Thymus (tissue), 11 donors: ENCODE measurements at regions not wholly inside any gene's neighbourhood (a gene's known extent, or its start where the extent isn't known, plus 50 kb on each side); places are given as distances from the start of the nearest gene placed in this dataset.

Experiments
- DNase-seq, 9 donors: peaks; one replicate each; pipeline ENCODE4 v3.0.0-alpha.2; 2013; ENCODE audit warnings: low spot score in 9 of 9, low read depth in 6 of 9, missing footprints in 1 of 9
- H3K27ac ChIP-seq, 2 donors: one replicate each; pipeline ENCODE4 v1.5.1; 2013; ENCODE audit warnings: control low read depth in 1 of 2, low read depth in 1 of 2, low read length in 1 of 2, mild to moderate bottlenecking in 1 of 2, moderate library complexity in 1 of 2
- H3K27me3 ChIP-seq, 2 donors: one replicate each; pipeline ENCODE4 v1.5.1; 2013; ENCODE audit warnings: low read length in 1 of 2; ENCODE audit not compliant: control insufficient read depth in 2 of 2, insufficient read depth in 1 of 2
- H3K36me3 ChIP-seq, 2 donors: one replicate each; pipeline ENCODE4 v1.5.1; 2013; ENCODE audit warnings: low read length in 1 of 2, mild to moderate bottlenecking in 1 of 2, moderate library complexity in 1 of 2; ENCODE audit not compliant: control insufficient read depth in 2 of 2, insufficient read depth in 2 of 2
- H3K4me1 ChIP-seq, 2 donors: one replicate each; pipeline ENCODE4 v1.5.1; 2013; ENCODE audit warnings: low read length in 2 of 2; ENCODE audit not compliant: control insufficient read depth in 2 of 2, insufficient read depth in 2 of 2
- H3K4me3 ChIP-seq, 2 donors: one replicate each; pipeline ENCODE4 v1.5.1; 2013; ENCODE audit warnings: low read length in 2 of 2, control low read depth in 1 of 2, mild to moderate bottlenecking in 1 of 2
- H3K9me3 ChIP-seq, 2 donors: one replicate each; pipeline ENCODE4 v1.5.1; 2013; ENCODE audit warnings: low read length in 1 of 2, mild to moderate bottlenecking in 1 of 2; ENCODE audit not compliant: control insufficient read depth in 2 of 2, insufficient read depth in 1 of 2
- WGBS: extraction: QIAGEN DNeasy Blood & Tissue Kit; methylation state at CpG from one replicate; pipeline ENCODE4 v1.1.7; 2013; 5-methylcytosine and 5-hydroxymethylcytosine counted together
- donor health status: healthy.

DNA sequence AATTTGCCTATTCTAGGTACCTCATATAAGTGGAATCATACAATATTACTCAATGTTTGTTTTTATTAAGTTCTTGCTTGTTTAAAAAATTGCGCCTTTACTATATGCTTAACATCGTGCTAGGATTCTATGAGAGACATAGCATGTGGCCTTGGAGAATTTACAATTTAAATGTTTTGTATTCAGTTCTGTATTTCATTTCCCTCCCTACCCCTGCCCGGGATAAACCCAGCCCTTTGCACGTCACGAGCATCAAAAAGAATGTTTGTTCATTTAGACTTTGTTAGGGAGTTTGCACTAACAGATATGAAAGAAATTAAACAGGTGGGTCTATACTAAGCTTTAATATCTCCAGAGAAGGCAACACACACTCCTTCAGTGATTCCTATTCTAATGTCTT lies 75.7 kb downstream of the C18orf54 start:
- WGBS, result 74% methylated on average over 5 of the region's 5 CpGs
- DNase-seq, result no peak
- H3K36me3 ChIP-seq, result no peaks in the 10 kb centered on the region
- H3K9me3 ChIP-seq, result no peaks in the 10 kb centered on the region
- no peak overlapping the region for H3K27ac ChIP-seq
- H3K4me1 ChIP-seq, result no peaks in the 10 kb centered on the region
- H3K4me3 ChIP-seq, result no peak overlapping the region
- no peaks in the 10 kb centered on the region for H3K27me3 ChIP-seq

DNA sequence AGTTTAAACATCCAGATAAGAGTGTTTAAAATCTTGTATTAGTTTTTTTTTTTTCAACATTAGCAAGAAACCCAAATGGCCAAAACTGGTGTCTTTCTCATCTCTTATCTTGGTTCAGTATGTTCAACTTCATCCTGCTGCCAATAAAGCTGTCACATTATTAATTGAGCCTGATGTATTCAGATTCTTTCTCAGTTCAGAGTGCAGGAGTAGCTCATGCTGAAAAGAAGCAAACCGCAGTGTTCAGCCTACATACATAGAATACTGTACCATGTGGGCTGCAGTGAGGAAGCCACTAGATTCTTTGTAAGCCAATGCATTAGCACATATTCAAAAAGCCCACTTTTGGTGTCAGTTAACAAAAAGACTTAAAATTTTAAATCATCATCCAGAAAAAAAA lies 76.2 kb downstream of the C18orf54 start:
- Histone ChIP-seq H3K4me3 (no peak overlapping the region), H3K27ac (no peak overlapping the region), H3K27me3 (no peaks in the 10 kb centered on the region), H3K4me1 (no peaks in the 10 kb centered on the region), H3K36me3 (no peaks in the 10 kb centered on the region), H3K9me3 (no peaks in the 10 kb centered on the region)
- no peak for DNase-seq
- 98% methylated on average over 1 of the region's 1 CpG for WGBS

DNA sequence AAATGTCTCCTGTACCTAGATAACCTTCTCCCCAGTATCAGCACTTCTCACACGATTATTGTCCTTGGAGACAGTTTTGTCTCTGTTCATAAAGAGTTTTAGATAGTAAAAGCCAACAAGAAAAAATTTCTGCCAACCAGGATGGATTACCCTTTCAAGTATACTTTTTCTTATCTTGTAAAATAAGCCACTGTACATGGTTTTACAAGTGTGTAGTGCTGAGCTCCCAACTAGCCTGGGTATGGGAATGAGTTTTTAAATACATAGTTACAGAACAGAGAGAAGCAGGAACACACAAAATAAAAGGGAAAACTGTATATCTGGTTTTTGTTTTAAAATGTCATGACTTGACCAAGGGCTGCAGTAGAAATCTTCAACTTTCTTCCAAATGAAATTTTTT lies 76.7 kb downstream of the C18orf54 start:
- no peak overlapping the region for H3K27ac ChIP-seq
- H3K36me3 ChIP-seq, result no peaks in the 10 kb centered on the region
- no peaks in the 10 kb centered on the region for H3K4me1 ChIP-seq
- DNase-seq, result no peak
- 95% methylated on average over 1 of the region's 1 CpG for WGBS
- no peak overlapping the region for H3K4me3 ChIP-seq
- no peaks in the 10 kb centered on the region for H3K9me3 ChIP-seq
- H3K27me3 ChIP-seq, result no peaks in the 10 kb centered on the region

GRCh38 chr18:54436501-54436900 lies 78.8 kb downstream of the C18orf54 start:
- Histone ChIP-seq H3K4me1 (no peaks in the 10 kb centered on the region), H3K36me3 (no peaks in the 10 kb centered on the region), H3K4me3 (no peak overlapping the region), H3K27ac (no peak overlapping the region), H3K27me3 (no peaks in the 10 kb centered on the region), H3K9me3 (no peaks in the 10 kb centered on the region)
- 86% methylated on average over 5 of the region's 5 CpGs for WGBS
- DNase-seq, result no peak

DNA sequence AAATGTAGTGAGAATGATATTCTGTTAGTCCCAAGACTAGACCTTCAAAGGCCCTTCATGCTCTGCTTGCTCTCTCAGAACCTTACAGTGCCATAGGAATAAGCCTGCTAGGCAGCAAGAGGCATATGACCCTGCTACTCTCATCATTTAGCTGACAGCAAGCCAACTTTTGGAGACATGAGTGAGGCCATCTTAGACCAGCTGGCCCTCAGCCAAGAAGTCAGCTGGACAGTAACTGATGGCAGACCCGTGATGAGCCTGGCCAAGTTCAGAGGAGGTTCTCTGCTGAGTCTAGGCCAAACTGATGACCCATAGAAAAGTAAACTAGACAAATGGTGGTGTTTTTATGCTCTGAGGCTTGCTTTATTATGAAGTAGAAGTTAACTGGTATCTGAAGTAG lies 82.6 kb downstream of the C18orf54 start:
- 81% methylated on average over 1 of the region's 1 CpG for WGBS
- H3K4me3 ChIP-seq, result no peak overlapping the region
- H3K4me1 ChIP-seq, result no peaks in the 10 kb centered on the region
- H3K9me3 ChIP-seq, result no peaks in the 10 kb centered on the region
- no peak for DNase-seq
- no peaks in the 10 kb centered on the region for H3K27me3 ChIP-seq
- no peak overlapping the region for H3K27ac ChIP-seq
- no peaks in the 10 kb centered on the region for H3K36me3 ChIP-seq

GRCh38 chr18:54444319-54444914 lies 86.7 kb downstream of the C18orf54 start:
- DNase-seq, result peak in 6 of 9 donors; percentile 1 to 45 (median 15)
- no peak overlapping the region for H3K4me3 ChIP-seq
- 17% methylated on average over 7 of the region's 7 CpGs for WGBS

DNA sequence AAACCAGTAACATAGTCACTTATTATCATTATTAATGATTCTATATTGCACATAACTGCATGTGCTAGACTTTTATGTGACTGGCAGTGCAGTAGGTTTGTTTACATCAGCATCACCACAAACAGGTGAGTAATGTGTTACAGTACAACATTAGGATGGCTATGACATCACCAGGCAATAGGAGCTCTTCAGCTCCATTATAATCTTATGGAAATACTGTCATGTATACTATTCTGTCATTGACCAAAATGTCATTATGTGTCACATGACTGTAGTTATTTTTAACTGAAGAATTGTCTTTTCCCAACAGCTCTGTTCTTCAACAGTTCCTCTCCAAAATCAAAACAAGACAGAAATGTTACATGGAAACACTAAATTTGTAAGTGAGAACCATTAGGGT lies 96.3 kb downstream of the C18orf54 start:
- no peak overlapping the region for H3K27ac ChIP-seq
- no peaks in the 10 kb centered on the region for H3K36me3 ChIP-seq
- H3K4me3 ChIP-seq, result no peak overlapping the region
- H3K9me3 ChIP-seq, result no peaks in the 10 kb centered on the region
- DNase-seq, result no peak
- no peaks in the 10 kb centered on the region for H3K4me1 ChIP-seq
- no peaks in the 10 kb centered on the region for H3K27me3 ChIP-seq

More at GRCh38 chr18:54444319-54444914, 86.7 kb downstream of the C18orf54 start:
- no peaks in the 10 kb centered on the region for H3K36me3 ChIP-seq
- no peaks in the 10 kb centered on the region for H3K4me1 ChIP-seq
- H3K27ac ChIP-seq, result no peak overlapping the region
- H3K9me3 ChIP-seq, result no peaks in the 10 kb centered on the region
- H3K27me3 ChIP-seq, result no peaks in the 10 kb centered on the region

GRCh38 chr18:54465502-54465901 lies 107.8 kb downstream of the C18orf54 start:
- H3K9me3 ChIP-seq, result peaks cover 1 to 6% of the 10 kb centered on the region in 2 donors
- H3K27me3 ChIP-seq, result no peaks in the 10 kb centered on the region
- no peak overlapping the region for H3K4me3 ChIP-seq
- no peaks in the 10 kb centered on the region for H3K4me1 ChIP-seq
- WGBS, result 71% methylated on average over 2 of the region's 2 CpGs
- no peak for DNase-seq
- H3K27ac ChIP-seq, result no peak overlapping the region
- H3K36me3 ChIP-seq, result no peaks in the 10 kb centered on the region

- no peak for DNase-seq
- H3K27me3 ChIP-seq, result no peaks in the 10 kb centered on the region
- H3K9me3 ChIP-seq, result peaks cover 1 to 6% of the 10 kb centered on the region in 2 donors
- H3K27ac ChIP-seq, result no peak overlapping the region
- no peaks in the 10 kb centered on the region for H3K36me3 ChIP-seq
- no peaks in the 10 kb centered on the region for H3K4me1 ChIP-seq
- WGBS, result 92% methylated on average over 3 of the region's 3 CpGs
- no peak overlapping the region for H3K4me3 ChIP-seq
These were observed 108.7 kb downstream of the C18orf54 start for GRCh38 chr18:54466248-54467005.
